H4 (cell line): ENCODE measurements at regions not wholly inside any gene's neighbourhood (a gene's known extent, or its start where the extent isn't known, plus 50 kb on each side); places are given as distances from the start of the nearest gene placed in this dataset.
"Not testable (repeated sequence)": the region's sequence is repeated elsewhere in the genome, so short reads cannot be mapped to it uniquely, and the experiment has no call there.

Source experiments
- DNase-seq: peaks from one replicate; pipeline ENCODE4 v3.0.0-alpha.2; 2015; ENCODE audit warnings: low spot score

- no peak for DNase-seq
Measured at GRCh38 chr2:195572895-195573683, 83.9 kb upstream of the SLC39A10 start.

- DNase-seq: no peak
Measured at GRCh38 chr2:195570329-195570728, 86.7 kb upstream of the SLC39A10 start.

GRCh38 chr2:195569255-195569654 lies 87.8 kb upstream of the SLC39A10 start:
- DNase-seq: no peak

- not testable (repeated sequence) for DNase-seq
Measured at GRCh38 chr2:195564625-195565135, 92.3 kb upstream of the SLC39A10 start.

- DNase-seq: no peak
Measured at GRCh38 chr2:195563857-195564512, 93.0 kb upstream of the SLC39A10 start.

GRCh38 chr2:195562570-195563566 lies 94.2 kb upstream of the SLC39A10 start:
- no peak for DNase-seq

- no peak for DNase-seq
Measured at GRCh38 chr2:195561116-195561921, 95.7 kb upstream of the SLC39A10 start.

GRCh38 chr2:195560209-195560895 lies 96.7 kb upstream of the SLC39A10 start:
- no peak for DNase-seq

GRCh38 chr2:195559431-195559914 lies 97.6 kb upstream of the SLC39A10 start:
- DNase-seq: peak; percentile 87

GRCh38 chr2:195555971-195556370 lies 101.1 kb upstream of the SLC39A10 start:
- no peak for DNase-seq

GRCh38 chr2:195552581-195552980 lies 104.4 kb upstream of the SLC39A10 start:
- DNase-seq: no peak

GRCh38 chr2:195548198-195548940 lies 108.7 kb upstream of the SLC39A10 start:
- no peak for DNase-seq

- not testable (repeated sequence) for DNase-seq
Measured at GRCh38 chr2:195547268-195547840, 109.7 kb upstream of the SLC39A10 start.

GRCh38 chr2:195545811-195546210 lies 111.2 kb upstream of the SLC39A10 start:
- no peak for DNase-seq

- peak; percentile 26 for DNase-seq
Measured at GRCh38 chr2:195543902-195544894, 112.8 kb upstream of the SLC39A10 start.

- no peak for DNase-seq
Measured at GRCh38 chr2:195543063-195543462, 114.0 kb upstream of the SLC39A10 start.

- no peak for DNase-seq
Measured at GRCh38 chr2:195542067-195542466, 115.0 kb upstream of the SLC39A10 start.

- no peak for DNase-seq
Measured at GRCh38 chr2:195538937-195539336, 118.1 kb upstream of the SLC39A10 start.
